Activated T-cell treated with anti-CD3 and anti-CD28 coated beads, Interleukin-2, amount 50 U/mL, for 4 hours (primary cell): ENCODE measurements at regions not wholly inside any gene's neighbourhood (a gene's known extent, or its start where the extent isn't known, plus 50 kb on each side); places are given as distances from the start of the nearest gene placed in this dataset.
A peak's percentile ranks its signal among the peaks of the same experiment; 100 is the strongest.

Experiments used
- ATAC-seq, 2 donors: fragments of 200-7000 bp; cut with Tn5 transposase; one replicate each; pipeline ENCODE4 v1.10.0; 2021
- DNase-seq: peaks from one replicate; pipeline ENCODE4 v3.0.0-alpha.2; 2020
- H3K27me3 Mint-ChIP-seq: one replicate; pipeline ENCODE4 v1.8.0; 2021; ENCODE audit warnings: low read depth, mixed read lengths
- H3K36me3 Mint-ChIP-seq: one replicate; pipeline ENCODE4 v1.8.0; 2022; ENCODE audit warnings: mixed read lengths; ENCODE audit not compliant: insufficient read depth
- H3K4me1 Mint-ChIP-seq: one replicate; pipeline ENCODE4 v1.8.0; 2021; ENCODE audit warnings: low read depth, mixed read lengths
- H3K4me3 Mint-ChIP-seq: one replicate; pipeline ENCODE4 v1.8.0; 2021; ENCODE audit warnings: mild to moderate bottlenecking, moderate library complexity, mixed read lengths
- H3K9me3 Mint-ChIP-seq: one replicate; pipeline ENCODE4 v1.8.0; 2021; ENCODE audit warnings: mixed read lengths

GRCh38 chr13:51518827-51519226 is 65.4 kb upstream of the WDFY2 start:
- ATAC-seq = peak; percentile 93 to 97
- no peaks in the 10 kb centered on the region for H3K36me3 Mint-ChIP-seq
- no peaks in the 10 kb centered on the region for H3K9me3 Mint-ChIP-seq
- H3K4me1 Mint-ChIP-seq = peaks cover 12% of the 10 kb centered on the region
- no peak overlapping the region for H3K4me3 Mint-ChIP-seq
- no peak for DNase-seq
- no peaks in the 10 kb centered on the region for H3K27me3 Mint-ChIP-seq

- Mint-ChIP-seq H3K4me1 (peaks cover 12% of the 10 kb centered on the region), H3K4me3 (no peak overlapping the region), H3K9me3 (no peaks in the 10 kb centered on the region), H3K27me3 (no peaks in the 10 kb centered on the region), H3K36me3 (no peaks in the 10 kb centered on the region)
- no peak for ATAC-seq
- DNase-seq = no peak
Measured at GRCh38 chr13:51519771-51520216, 64.5 kb upstream of the WDFY2 start.

GRCh38 chr13:51520524-51520923 is 63.7 kb upstream of the WDFY2 start:
- H3K4me1 Mint-ChIP-seq = peaks cover 12% of the 10 kb centered on the region
- H3K4me3 Mint-ChIP-seq = no peak overlapping the region
- H3K9me3 Mint-ChIP-seq = no peaks in the 10 kb centered on the region
- H3K36me3 Mint-ChIP-seq = no peaks in the 10 kb centered on the region
- DNase-seq (no peak), ATAC-seq (no peak)
- no peaks in the 10 kb centered on the region for H3K27me3 Mint-ChIP-seq

GRCh38 chr13:51523082-51523518 is 61.2 kb upstream of the WDFY2 start:
- no peaks in the 10 kb centered on the region for H3K9me3 Mint-ChIP-seq
- peak; percentile 11 for DNase-seq
- H3K27me3 Mint-ChIP-seq = no peaks in the 10 kb centered on the region
- peaks cover 12% of the 10 kb centered on the region for H3K4me1 Mint-ChIP-seq
- ATAC-seq = no peak
- H3K36me3 Mint-ChIP-seq = no peaks in the 10 kb centered on the region
- no peak overlapping the region for H3K4me3 Mint-ChIP-seq

- Mint-ChIP-seq H3K4me1 (peaks cover 6% of the 10 kb centered on the region), H3K9me3 (peaks cover 3% of the 10 kb centered on the region), H3K4me3 (no peak overlapping the region), H3K27me3 (no peaks in the 10 kb centered on the region), H3K36me3 (no peaks in the 10 kb centered on the region)
- ATAC-seq = no peak
- no peak for DNase-seq
Measured at GRCh38 chr13:51524312-51524711, 60.0 kb upstream of the WDFY2 start.

- Mint-ChIP-seq H3K4me1 (peaks cover 6% of the 10 kb centered on the region), H3K4me3 (no peak overlapping the region), H3K27me3 (no peaks in the 10 kb centered on the region), H3K36me3 (no peaks in the 10 kb centered on the region), H3K9me3 (peaks cover 3% of the 10 kb centered on the region)
- DNase-seq (no peak), ATAC-seq (no peak)
Measured at GRCh38 chr13:51524829-51525566, 59.3 kb upstream of the WDFY2 start.

- Mint-ChIP-seq H3K36me3 (no peaks in the 10 kb centered on the region), H3K9me3 (peaks cover 6% of the 10 kb centered on the region), H3K4me1 (peaks cover 9% of the 10 kb centered on the region), H3K27me3 (no peaks in the 10 kb centered on the region), H3K4me3 (no peak overlapping the region)
- no peak for DNase-seq
- ATAC-seq = no peak
Measured at GRCh38 chr13:51525567-51526167, 58.6 kb upstream of the WDFY2 start.

GRCh38 chr13:51526202-51526601 is 58.1 kb upstream of the WDFY2 start:
- Mint-ChIP-seq H3K4me1 (peaks cover 9% of the 10 kb centered on the region), H3K9me3 (peaks cover 6% of the 10 kb centered on the region), H3K36me3 (no peaks in the 10 kb centered on the region), H3K4me3 (no peak overlapping the region), H3K27me3 (no peaks in the 10 kb centered on the region)
- DNase-seq = no peak
- no peak for ATAC-seq

- Mint-ChIP-seq H3K9me3 (peaks cover 6% of the 10 kb centered on the region), H3K4me3 (no peak overlapping the region), H3K36me3 (no peaks in the 10 kb centered on the region), H3K4me1 (peaks cover 35% of the 10 kb centered on the region), H3K27me3 (no peaks in the 10 kb centered on the region)
- ATAC-seq (no peak), DNase-seq (no peak)
Measured at GRCh38 chr13:51532736-51533197, 51.5 kb upstream of the WDFY2 start.

- Mint-ChIP-seq H3K27me3 (no peaks in the 10 kb centered on the region), H3K4me3 (no peak overlapping the region), H3K36me3 (no peaks in the 10 kb centered on the region), H3K9me3 (peaks cover 3% of the 10 kb centered on the region), H3K4me1 (peaks cover 38% of the 10 kb centered on the region)
- DNase-seq = no peak
- peak in 1 of 2 donors; percentile 46 for ATAC-seq
Measured at GRCh38 chr13:51534041-51534817, 50.0 kb upstream of the WDFY2 start.
